GM12875 (cell line): ENCODE measurements at regions not wholly inside any gene's neighbourhood (a gene's known extent, or its start where the extent isn't known, plus 50 kb on each side); places are given as distances from the start of the nearest gene placed in this dataset.

Experiments used
- H3K4me3 ChIP-seq: one replicate; pipeline ENCODE4 v1.5.1; 2011; ENCODE audit warnings: low read depth, low read length, control low read depth
- CTCF ChIP-seq: IDR thresholded peaks from 2 replicates; pipeline ENCODE4 v1.5.1; 2011; ENCODE audit warnings: low read depth, mild to moderate bottlenecking, control low read depth, inconsistent platforms, low read length, moderate library complexity, borderline replicate concordance; ENCODE audit not compliant: insufficient read depth

GRCh38 chr5:17039170-17039569 is 103.1 kb upstream of the MYO10 start:
- H3K4me3 ChIP-seq: no peak overlapping the region
- no peak for TF ChIP-seq CTCF

GRCh38 chr5:17042041-17042440 is 106.0 kb upstream of the MYO10 start:
- H3K4me3 ChIP-seq: no peak overlapping the region
- TF ChIP-seq CTCF: no peak

GRCh38 chr5:17046320-17046719 is 110.2 kb upstream of the MYO10 start:
- no peak overlapping the region for H3K4me3 ChIP-seq
- TF ChIP-seq CTCF: no peak

- TF ChIP-seq CTCF: no peak
- no peak overlapping the region for H3K4me3 ChIP-seq
These were observed 114.1 kb upstream of the MYO10 start for GRCh38 chr5:17050236-17050635.

- no peak for TF ChIP-seq CTCF
- no peak overlapping the region for H3K4me3 ChIP-seq
These were observed 118.8 kb upstream of the MYO10 start for GRCh38 chr5:17054911-17055310.

- TF ChIP-seq CTCF: no peak
- H3K4me3 ChIP-seq: no peak overlapping the region
These were observed 120.1 kb upstream of the MYO10 start for GRCh38 chr5:17056141-17056631.

GRCh38 chr5:17058438-17058837 is 122.3 kb upstream of the MYO10 start:
- H3K4me3 ChIP-seq: no peak overlapping the region
- TF ChIP-seq CTCF: no peak
